Esophagus squamous epithelium (tissue), 4 donors: ENCODE measurements at regions not wholly inside any gene's neighbourhood (a gene's known extent, or its start where the extent isn't known, plus 50 kb on each side); places are given as distances from the start of the nearest gene placed in this dataset.

Source experiments
- POLR2A ChIP-seq, 4 donors: fragments of 450-650 bp; IDR thresholded peaks; one replicate each; pipeline ENCODE4 v1.6.1; 2017; ENCODE audit warnings: antibody characterized with exemption in 4 of 4, mild to moderate bottlenecking in 4 of 4, moderate library complexity in 3 of 4
- TF ChIP-seq, protein P1 (sequence below), 6 experiments: fragments of 450-650 bp in 4 of 6; fragments of 200-600 bp in 2 of 6; sonication (generic) in 2 of 6; IDR thresholded peaks; one replicate each; pipeline ENCODE4 v1.5.1; 2016 to 2019; ENCODE audit warnings: antibody characterized with exemption in 6 of 6, mild to moderate bottlenecking in 4 of 6, moderate library complexity in 4 of 6

DNA sequence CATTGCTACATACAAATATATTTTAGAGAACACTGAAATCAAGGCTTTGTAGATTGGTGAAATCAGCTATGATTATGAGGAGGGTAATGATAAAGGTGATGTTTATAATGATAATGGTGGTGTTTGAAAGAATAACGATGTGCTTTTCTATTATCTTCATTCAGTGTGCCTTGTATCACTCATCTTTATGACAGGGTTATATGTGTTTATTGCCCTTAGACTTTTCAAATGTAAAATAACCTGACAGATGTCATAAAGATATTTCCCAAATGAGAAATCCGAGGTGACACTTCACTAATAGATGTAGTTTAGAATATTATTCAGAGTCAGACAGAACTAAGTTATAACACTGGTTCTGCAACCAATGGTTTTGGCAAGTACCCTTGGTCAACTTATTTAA, 323.0 kb upstream of the SPANXN4 start:
- TF ChIP-seq, protein P1, sequence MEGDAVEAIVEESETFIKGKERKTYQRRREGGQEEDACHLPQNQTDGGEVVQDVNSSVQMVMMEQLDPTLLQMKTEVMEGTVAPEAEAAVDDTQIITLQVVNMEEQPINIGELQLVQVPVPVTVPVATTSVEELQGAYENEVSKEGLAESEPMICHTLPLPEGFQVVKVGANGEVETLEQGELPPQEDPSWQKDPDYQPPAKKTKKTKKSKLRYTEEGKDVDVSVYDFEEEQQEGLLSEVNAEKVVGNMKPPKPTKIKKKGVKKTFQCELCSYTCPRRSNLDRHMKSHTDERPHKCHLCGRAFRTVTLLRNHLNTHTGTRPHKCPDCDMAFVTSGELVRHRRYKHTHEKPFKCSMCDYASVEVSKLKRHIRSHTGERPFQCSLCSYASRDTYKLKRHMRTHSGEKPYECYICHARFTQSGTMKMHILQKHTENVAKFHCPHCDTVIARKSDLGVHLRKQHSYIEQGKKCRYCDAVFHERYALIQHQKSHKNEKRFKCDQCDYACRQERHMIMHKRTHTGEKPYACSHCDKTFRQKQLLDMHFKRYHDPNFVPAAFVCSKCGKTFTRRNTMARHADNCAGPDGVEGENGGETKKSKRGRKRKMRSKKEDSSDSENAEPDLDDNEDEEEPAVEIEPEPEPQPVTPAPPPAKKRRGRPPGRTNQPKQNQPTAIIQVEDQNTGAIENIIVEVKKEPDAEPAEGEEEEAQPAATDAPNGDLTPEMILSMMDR (IDR thresholded peaks at IDR 0.05) = no peak
- no peak for TF ChIP-seq POLR2A (IDR thresholded peaks at IDR 0.05)
